ENCODE measurements at regions not wholly inside any gene's neighbourhood (a gene's known extent, or its start where the extent isn't known, plus 50 kb on each side); places are given as distances from the start of the nearest gene placed in this dataset.
A peak's percentile ranks its signal among the peaks of the same experiment; 100 is the strongest.

GRCh38 chr3:6216135-6217026 lies 644.5 kb upstream of the GRM7 start:
- FAIRE-seq, result no peak
- CTCF ChIA-PET, result no interaction called here
- TF ChIP-seq ZNF302 (CRISPR knock-in tag; IDR thresholded peaks at IDR 0.05) (no peak), FOXS1 (CRISPR knock-in tag; IDR thresholded peaks at IDR 0.05) (no peak), CTCF (IDR thresholded peaks at IDR 0.05) (no peak), E2F6 (IDR thresholded peaks at IDR 0.05; ENCODE audit: borderline replicate concordance, low read depth) (no peak), MAX (IDR thresholded peaks at IDR 0.05) (no peak), ZC3H11A (IDR thresholded peaks at IDR 0.05) (no peak), FOSL2 (IDR thresholded peaks at IDR 0.05) (no peak), FOSL2 (CRISPR knock-in tag; IDR thresholded peaks at IDR 0.05) (no peak)

GRCh38 chr3:6220447-6220846 lies 640.5 kb upstream of the GRM7 start:
- POLR2A ChIA-PET, result no interaction called here
- H3K9me3 ChIP-seq, result no peaks in the 10 kb centered on the region
- CTCF ChIA-PET, result interaction anchor here (1.2 kb wide), 1 partner anchor 22 kb away, joined by 3 read pairs; no protein-coding TSS in a partner anchor
- DNase-seq (ENCODE audit: low read depth in 1 of 2, low spot score in 1 of 2) (no peak), FAIRE-seq (no peak), ATAC-seq (no peak)
- no peaks in the 10 kb centered on the region for H3K4me1 ChIP-seq
- no peak overlapping the region for H3K27ac ChIP-seq
- no peak overlapping the region for H3K4me2 ChIP-seq
- no peak for TF ChIP-seq HMGXB4 (CRISPR knock-in tag; IDR thresholded peaks at IDR 0.05; ENCODE audit: borderline replicate concordance)
- peak; percentile 93 for TF ChIP-seq MAFK (IDR thresholded peaks at IDR 0.05; ENCODE audit: partially characterized antibody)
- 85% methylated on average over 2 of the region's 2 CpGs for WGBS (ENCODE audit: missing lambda C conversion rate)
- H3K4me3 ChIP-seq, result no peak overlapping the region

More at GRCh38 chr3:6216135-6217026, 644.5 kb upstream of the GRM7 start:
- H3K9me3 ChIP-seq, result no peaks in the 10 kb centered on the region
- no peaks in the 10 kb centered on the region for H3K4me1 ChIP-seq
- DNase-seq (ENCODE audit: low read depth in 1 of 2, low spot score in 1 of 2) (no peak), ATAC-seq (no peak)
- H3K4me2 ChIP-seq, result no peak overlapping the region
- POLR2A ChIA-PET, result no interaction called here
- H3K4me3 ChIP-seq, result no peak overlapping the region
- H3K27ac ChIP-seq, result no peak overlapping the region
- WGBS (ENCODE audit: missing lambda C conversion rate), result 1% methylated on average over 3 of the region's 3 CpGs

- TF ChIP-seq GATA3 (IDR thresholded peaks at IDR 0.05; ENCODE audit: borderline replicate concordance) (no peak), PBX3 (IDR thresholded peaks at IDR 0.05) (no peak), HMGXB4 (CRISPR knock-in tag; IDR thresholded peaks at IDR 0.05; ENCODE audit: borderline replicate concordance) (no peak), E2F6 (IDR thresholded peaks at IDR 0.05; ENCODE audit: borderline replicate concordance, low read depth) (no peak), HOXB13 (CRISPR knock-in tag; IDR thresholded peaks at IDR 0.05; ENCODE audit: low read depth) (no peak), SMC3 (IDR thresholded peaks at IDR 0.05) (no peak), RNF2 (IDR thresholded peaks at IDR 0.05; ENCODE audit: borderline replicate concordance, low read depth) (no peak), HOXB5 (CRISPR knock-in tag; IDR thresholded peaks at IDR 0.05) (no peak), CEBPB (IDR thresholded peaks at IDR 0.05) (no peak), CBX8 (IDR thresholded peaks at IDR 0.05) (no peak), POLR2AphosphoS2 (conservative IDR thresholded peaks at IDR 0.05; ENCODE audit: low read length) (no peak), JUNB (IDR thresholded peaks at IDR 0.05) (no peak)
- ChIA-PET POLR2A (no interaction called here), CTCF (no interaction called here)
- DNase-seq (ENCODE audit: low read depth in 1 of 2, low spot score in 1 of 2), result no peak
- no peak for FAIRE-seq
- H3K4me3 ChIP-seq, result no peak overlapping the region
- no peak overlapping the region for H3K4me2 ChIP-seq
- ATAC-seq, result no peak
- no peaks in the 10 kb centered on the region for H3K4me1 ChIP-seq
- 0% methylated on average over 1 of the region's 1 CpG for WGBS (ENCODE audit: missing lambda C conversion rate)
- H3K27ac ChIP-seq, result no peak overlapping the region
- no peaks in the 10 kb centered on the region for H3K9me3 ChIP-seq
These were observed 638.8 kb upstream of the GRM7 start for GRCh38 chr3:6222069-6222468.

Measured in A549 (cell line).